GM20431 (cell line): ENCODE measurements at regions not wholly inside any gene's neighbourhood (a gene's known extent, or its start where the extent isn't known, plus 50 kb on each side); places are given as distances from the start of the nearest gene placed in this dataset.

Experiments
- in situ Hi-C: fragments of 300-500 bp; cut with MseI, MboI; formaldehyde crosslinking; loops from one replicate; pipeline ENCODE4 v1.15.0; 2020; ENCODE audit warnings: low sequenced_read_pairs; ENCODE audit not compliant: unreplicated experiment

DNA sequence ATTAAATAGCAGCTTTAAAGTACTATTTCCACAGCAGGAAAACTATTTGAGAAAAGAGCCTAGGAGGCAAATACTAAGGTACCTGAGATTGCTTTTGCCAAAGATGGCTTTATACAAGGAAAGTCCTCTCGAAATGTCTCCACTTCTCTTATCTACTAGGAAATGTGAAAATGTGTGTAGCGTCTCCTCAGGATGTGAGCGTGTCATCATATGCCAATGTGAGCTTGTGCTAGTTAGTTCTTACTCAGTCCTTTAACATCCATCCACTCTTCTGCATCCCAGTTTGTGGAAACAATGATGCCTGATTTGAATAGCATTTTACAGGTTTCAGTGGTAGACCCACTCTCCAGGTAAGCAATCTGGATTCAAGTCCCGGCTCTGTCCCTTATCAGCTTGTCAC is 421.0 kb downstream of the DYNC2H1 start:
- in situ Hi-C loops: no loop called here

DNA sequence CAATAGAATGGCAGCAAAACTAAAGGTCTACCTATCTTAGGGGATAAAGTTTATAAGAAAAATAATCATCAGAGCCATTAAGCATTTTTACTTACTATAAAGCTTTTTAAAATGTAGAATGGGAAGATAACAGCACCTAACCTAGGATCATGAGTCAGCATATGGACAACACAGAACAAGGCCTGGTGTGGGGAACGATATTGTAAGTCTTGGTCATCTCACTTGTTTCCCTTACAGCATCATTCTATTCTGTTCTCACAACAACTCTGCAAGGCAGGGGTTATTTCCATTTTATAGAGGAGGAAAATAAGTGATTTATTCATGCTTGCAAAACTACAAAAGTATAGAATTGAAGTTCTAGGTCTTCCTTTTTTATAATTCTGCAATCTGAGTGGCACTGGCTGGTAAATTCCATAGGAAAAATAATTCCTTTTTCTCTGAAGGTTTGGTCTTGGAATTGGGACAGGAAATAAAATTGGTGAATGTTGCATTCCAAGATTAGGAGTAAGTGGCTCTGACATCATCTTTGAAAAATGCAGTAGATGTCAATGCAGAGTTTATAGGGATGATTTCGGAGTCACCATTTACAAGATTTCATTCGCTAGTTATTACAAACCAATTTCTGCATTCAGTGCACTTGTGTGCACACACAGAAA is 423.0 kb downstream of the DYNC2H1 start:
- in situ Hi-C loops: no loop called here

DNA sequence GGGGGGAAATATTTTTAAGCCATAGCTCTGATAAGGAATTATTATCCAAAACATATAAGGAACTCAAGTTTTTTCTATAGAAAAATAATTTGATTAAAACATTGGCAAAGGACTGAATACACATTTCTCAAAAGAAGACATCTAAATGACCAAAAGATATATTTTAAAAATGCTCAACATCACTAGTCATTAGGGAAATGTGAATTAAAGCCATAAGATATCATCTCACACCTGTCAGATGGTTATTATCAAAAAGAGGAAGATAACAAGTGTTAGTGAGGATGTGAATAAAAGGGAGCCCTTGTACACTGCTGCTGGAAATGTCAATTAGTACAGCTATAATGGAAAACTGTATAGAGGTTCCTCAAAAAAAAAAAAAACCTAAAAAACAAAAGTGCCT is 425.0 kb downstream of the DYNC2H1 start:
- in situ Hi-C loops: no loop called here

DNA sequence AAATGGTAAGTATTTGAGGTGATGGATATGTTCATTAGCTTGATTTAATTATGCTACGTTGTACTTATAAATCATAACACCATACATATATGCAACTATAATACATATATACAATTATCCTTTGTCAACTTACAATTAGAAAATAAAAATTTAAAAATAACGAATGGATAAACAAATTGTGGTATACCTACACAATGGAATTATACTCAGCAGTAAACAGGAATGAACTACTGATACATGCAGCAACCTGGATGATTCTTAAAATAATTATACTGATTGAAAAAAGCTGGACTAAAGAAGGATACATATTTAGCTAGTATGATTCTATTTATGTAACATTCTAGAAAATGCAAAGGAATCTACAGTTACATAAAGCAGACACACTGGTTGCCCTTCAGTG is 425.7 kb downstream of the DYNC2H1 start:
- in situ Hi-C loops: no loop called here

DNA sequence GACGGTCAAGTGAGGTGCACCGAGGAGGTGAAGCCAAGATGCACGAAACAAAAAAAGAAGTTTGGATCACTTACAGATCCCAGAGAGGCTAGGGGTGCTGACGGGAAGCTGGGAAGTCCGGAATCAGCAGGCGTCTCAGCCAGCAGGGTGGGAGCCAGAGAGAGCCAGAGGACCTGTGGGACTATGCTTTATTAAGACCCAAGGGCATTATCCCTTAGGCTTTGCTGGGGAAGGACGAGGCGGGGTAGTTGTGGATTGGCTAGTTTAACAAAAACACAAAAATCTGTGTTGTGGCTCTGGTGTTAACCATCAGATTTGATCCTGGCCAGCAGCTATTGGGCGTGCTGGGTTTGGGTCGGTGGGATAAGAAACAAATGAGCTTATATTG is 427.1 kb downstream of the DYNC2H1 start:
- in situ Hi-C loops: no loop called here

DNA sequence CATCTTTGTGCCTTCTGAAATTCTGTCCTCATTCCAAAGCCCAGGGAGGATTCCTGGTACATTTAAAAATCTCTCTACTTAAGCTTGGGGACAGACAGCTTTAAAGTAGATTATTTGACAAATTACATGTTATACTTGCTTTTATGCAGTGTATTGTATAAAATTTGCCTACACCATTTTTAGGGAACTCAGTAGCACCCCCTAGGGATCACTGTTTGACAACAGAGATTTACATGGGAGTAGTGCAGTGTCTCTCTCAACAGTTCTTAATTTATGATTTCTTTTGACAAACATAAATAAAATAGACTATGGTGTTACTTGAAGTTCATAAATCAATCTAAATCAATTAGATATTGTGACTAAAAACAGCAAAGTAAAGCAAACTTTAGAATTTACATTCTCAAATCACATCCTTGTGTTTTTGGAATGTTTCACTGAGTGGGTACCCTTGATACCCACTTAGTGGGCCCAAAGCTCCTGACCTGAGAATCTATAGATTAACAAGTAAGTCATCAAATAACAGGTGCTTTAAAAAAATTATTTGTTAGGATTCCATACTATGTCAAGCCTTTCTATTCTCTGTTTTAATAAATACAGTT is 428.8 kb downstream of the DYNC2H1 start:
- in situ Hi-C loops: no loop called here

DNA sequence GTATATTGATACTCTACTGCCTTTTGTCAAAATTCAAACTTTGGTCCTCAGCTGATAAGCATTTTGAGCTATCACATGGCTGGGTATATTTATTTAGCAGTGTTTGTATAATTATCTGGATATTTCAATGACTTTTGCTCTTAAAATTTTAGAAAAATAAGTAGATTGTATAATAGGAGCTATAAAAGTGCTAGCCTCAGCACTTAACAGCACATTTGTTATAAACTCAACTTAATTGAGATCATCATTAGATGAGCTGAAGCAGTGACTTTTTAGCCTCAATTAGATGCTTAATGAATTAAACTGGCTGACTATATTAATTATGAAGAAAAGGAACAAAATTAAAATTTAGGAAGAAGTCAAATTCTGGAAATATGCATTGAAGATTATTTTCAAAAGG is 429.9 kb downstream of the DYNC2H1 start:
- in situ Hi-C loops: no loop called here

DNA sequence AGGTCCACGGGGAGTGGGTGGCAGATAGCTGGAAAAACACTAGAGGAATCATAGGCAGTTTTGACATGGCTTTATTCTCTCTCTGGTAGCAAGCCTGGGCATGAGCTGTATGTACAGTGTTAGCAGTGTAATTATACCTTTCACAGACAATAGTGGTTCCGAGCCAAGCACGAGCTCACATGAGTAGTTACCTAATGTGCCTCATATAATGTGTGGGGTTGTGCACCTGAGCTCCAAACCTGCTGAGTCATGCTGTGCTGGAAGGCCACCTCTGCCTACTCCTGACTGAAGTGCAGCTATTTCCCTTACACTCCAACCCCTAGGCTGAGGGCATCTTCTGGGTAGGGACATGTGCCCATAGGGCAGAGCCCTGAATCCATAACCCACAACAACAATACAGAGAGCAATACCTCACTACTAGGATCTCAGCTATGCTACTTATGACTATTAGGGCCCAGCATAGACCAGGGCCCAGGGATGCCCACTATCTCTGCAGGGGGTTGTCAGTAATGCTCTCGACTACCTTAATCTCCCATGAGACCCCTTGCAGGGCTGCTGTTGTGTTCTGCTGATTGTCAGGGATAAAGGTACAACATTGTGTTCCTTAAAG is 432.1 kb downstream of the DYNC2H1 start:
- in situ Hi-C loops: no loop called here

DNA sequence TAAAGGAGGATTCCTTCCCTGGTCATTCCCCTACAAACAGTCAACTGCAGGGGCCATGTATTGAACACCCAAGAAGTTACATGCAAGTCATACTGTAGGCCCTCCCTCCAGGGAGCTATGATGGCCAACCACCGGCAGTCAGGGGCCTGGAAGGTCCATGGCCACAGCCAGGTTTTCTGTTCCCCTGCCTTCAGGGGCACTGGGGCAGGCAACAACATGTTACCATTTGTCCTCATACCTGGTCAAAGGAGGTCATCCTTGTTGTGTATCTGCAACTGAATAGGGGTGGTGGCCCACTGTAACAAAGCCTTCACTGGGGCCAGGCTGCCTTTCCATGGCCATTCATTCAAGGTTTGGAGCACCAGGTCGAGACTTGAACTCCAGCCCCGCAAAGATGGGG is 433.6 kb downstream of the DYNC2H1 start:
- in situ Hi-C loops: no loop called here

DNA sequence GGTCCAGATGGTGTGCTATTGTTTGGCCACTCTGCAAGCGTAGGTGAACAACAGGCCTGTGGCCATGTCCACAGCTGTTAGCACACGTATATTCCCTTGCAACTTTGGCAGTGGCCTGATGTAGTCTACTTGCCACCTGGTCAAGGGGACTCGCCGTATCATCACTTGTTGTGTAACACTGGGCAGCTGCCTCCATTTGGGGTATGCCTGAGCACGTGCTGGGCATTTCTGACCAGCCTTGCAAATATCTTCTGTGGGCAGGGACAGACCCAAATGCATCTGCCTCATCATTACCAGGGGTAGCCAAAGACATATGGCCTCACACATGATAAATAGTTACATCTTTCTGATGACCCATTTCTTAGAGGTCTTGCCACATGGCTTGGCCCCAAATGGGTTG is 434.2 kb downstream of the DYNC2H1 start:
- in situ Hi-C loops: no loop called here

DNA sequence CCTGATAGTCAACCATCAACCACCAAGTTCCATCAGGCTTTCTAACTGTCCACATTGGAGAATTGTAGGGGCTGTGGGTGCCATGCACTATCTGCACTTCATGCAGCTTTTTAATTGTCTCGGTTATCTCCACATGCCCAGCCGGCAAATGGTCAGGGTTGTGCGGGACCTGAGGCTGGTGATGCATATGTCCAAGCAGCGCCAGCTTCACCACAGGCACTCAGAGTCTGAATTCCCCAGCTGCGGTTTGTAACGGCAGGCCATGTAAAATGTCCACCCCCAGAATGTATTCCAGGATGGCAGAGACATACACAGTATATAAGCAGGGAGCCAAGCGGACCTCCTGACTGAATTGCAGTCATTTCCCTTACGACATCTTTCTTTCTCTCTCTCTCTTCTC is 435.6 kb downstream of the DYNC2H1 start:
- in situ Hi-C loops: no loop called here

DNA sequence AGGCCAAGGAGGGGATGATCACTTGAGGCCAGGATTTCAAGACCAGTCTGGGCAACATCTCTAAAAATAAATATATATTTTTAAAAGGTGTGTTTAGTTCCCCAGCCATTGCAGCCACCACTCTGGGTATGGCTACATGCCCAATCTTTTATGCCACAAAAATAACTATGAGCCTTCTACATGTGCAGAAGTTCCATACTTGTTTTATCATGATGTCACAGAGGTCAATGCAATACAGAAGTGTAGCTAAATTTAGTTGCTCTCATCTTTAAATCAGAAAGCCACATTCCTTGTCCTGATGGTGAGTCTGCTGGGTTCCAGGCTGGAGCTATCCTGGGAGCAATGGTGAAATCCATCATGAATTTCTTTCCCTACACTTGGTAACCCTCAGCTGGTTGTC is 436.3 kb downstream of the DYNC2H1 start:
- in situ Hi-C loops: no loop called here

DNA sequence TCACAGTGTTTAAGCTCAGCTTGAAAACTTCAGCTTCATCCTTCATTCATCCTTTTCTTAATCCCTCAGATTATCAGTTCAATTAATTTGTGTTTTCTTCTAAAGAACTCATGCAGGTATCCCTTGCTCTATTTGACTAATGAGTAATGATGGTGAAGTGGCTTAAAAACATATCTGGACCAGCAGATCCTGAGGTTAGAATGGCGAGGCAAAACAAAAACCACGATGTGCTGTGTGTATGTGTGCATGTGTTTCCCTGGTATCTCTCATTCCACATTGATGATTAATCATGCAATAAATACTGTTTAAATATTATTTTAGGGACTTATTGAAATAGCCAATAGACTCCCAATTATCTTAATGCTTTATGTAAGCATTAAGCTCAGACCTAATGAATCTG is 437.0 kb downstream of the DYNC2H1 start:
- in situ Hi-C loops: no loop called here

DNA sequence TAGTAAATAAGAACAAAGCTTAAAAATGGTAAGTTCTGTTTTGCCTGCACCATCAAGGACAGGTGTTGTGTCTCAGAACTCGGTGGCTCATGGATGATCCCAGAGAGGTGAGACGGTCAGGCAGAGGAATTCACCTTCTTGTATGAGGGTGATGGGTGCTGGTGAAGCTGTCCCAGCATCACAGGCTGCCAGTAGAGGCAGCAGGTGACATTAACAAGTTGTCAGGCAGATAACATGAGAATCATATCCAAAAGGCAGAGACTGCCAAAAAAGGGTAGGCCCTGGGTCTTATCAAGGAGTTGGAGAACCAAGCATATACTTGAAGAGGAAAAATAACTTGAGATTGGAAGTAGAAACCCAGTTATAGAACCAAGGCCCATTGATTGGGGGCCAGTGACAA is 437.8 kb downstream of the DYNC2H1 start:
- in situ Hi-C loops: no loop called here

DNA sequence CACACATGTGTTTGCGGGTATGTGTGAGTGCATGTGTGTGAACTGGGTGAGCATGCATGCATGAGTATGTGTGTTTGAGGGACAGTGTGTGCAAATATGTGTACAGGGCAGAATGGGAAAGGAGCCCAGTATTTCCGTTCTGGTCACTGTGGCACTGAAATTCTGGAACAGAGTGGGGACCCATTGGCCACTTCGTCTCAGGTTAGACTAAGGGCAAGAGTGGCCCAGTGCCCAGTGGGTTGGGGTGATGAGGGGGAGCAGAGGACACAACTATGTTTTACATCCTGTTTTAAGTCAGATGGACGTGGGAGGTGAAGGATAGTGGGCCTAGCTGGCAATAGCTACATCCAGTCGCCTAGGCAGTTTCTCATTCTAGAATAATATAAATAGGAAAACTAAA is 438.5 kb downstream of the DYNC2H1 start:
- in situ Hi-C loops: no loop called here

DNA sequence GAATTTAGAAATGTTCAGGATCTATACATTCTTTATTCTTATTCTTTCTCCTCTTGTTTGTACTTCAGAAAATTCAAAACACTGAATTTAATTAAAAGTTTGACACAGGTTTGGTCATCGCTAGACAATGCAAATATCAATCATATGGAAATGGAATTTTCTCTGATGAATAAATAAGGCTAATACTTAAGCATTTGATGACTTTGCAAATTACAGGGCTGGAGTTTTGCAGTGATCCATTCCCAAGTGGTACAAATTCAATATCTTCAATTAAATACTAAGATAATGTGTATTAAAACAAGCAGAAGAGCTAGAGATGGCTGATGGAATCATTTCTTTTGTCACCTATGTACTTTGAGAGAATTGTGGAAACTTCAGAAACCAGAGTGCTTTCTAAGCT is 439.6 kb downstream of the DYNC2H1 start:
- in situ Hi-C loops: no loop called here

DNA sequence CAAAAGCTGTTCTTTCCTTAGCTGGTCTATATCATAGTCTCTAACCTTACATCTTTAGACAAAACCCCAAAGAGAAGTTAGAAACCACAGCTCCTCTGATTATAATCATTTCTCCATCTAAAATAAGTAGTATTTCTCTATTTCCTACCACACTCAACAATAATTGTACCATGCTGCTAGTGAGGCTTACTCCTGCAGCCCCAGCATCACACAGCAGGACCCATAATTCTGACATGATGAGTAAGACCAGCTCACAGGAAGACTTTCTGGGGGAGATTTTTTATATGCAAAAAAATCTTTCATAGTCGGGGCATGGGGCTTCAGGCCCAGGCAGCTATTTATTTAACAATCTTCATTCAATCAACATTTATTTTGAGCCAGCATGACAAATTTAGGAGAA is 441.6 kb downstream of the DYNC2H1 start:
- in situ Hi-C loops: no loop called here

DNA sequence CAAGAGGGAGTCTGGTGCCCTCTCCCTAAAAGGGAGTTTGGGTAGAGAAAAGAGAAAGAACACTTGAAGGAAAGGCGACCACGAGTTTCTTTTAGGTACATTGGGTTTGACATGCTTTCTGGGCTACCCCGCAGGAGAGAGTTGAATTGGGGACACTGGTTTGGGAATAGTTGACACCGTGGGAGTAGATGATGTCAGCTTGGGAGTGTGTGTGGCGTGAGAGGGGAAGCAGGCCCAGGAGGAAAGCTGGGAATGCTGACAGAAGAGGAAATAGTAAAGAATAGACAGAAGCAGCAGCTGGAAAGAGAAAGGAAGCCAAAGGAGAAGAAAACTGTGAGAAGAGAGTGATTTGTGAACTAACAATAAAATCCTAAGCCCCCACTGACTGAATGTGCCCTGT is 442.9 kb downstream of the DYNC2H1 start:
- in situ Hi-C loops: no loop called here

DNA sequence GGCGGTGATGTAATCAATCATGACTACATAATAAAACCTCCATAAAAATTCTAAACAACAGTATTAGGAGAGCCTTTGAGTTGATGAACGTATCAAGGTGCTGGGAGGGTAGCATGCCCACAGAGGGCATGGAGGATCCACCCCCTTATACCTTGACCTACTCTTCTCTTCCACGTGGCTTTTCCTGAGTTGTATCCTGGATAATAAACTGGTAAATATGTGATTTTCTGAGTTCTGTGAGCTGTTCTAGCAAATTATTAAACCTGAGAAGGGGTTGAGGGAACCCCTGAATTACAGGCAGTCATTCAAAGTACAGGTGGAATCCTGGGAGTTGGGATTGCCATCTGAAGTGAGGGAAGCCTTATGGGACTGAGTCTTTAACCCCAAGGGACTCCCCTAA is 446.9 kb downstream of the DYNC2H1 start:
- in situ Hi-C loops: no loop called here

DNA sequence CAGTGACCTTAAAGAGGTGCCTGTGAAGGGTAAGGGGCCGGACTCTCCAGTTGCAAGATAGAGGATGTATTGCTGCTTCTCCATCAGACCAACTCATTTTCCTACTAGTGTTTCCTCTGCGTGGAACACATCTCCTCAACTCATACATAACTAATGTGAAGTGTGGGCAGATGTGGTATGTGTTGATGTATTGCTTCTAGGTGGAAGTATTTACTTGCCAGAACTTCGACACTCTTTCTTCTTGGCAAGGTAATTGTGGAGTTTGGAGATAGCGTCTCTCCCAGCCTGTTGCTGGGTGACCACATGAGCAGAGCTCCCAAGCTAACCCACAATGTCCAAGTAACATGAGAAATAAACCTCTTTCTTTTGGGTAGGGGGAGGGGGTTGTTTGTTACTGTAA is 456.9 kb downstream of the DYNC2H1 start:
- in situ Hi-C loops: no loop called here

DNA sequence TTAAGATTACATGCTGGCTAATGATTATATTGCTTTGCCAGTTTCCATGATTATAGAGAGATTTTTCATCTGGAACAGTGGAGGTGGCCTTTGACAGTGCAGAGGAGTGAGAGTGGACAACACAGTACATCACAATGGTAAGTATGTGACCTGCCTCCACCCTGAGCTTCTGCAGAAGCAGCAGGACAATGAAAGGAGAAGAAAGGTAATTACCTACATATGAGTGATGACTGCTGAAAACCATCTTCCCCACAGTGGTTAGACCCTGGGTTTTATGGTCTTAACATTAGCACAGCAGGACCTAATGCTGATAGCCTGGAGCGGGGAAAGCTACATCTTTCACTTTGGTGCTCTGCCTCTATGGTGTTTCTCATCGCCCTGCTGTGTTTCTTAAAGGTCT is 454.7 kb upstream of the DDI1 start:
- in situ Hi-C loops: no loop called here

DNA sequence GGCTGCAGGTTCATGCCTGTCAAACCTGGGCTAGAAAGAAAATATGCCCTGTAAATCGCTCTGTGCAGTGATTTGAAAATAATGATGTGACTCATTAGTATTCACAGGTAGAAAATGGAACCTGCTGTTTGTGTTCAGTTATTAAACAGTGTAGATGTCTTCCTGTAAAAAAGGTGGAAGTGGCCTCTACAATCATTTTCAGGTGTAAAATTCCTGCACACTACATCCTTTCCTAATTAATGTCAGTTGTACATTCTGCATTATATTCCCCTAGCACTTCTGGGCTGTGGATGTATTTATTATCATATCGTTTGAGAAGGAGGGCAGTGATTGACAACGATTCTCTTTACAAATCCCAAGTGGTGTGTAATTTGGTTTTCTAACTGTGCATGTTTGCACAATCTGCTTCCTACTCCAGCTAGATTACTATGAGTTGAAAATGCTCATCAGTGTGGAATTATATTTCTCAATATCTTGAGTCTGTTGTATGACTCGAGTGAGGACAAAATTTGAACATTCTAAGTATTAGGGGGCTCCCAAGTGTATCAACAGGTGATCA is 454.0 kb upstream of the DDI1 start:
- in situ Hi-C loops: no loop called here
